Gastrocnemius medialis (tissue), 4 donors: ENCODE measurements at regions not wholly inside any gene's neighbourhood (a gene's known extent, or its start where the extent isn't known, plus 50 kb on each side); places are given as distances from the start of the nearest gene placed in this dataset.

Source experiments
- CTCF ChIP-seq, 5 experiments: fragments of 450-650 bp in 3 of 5; fragments of 200-600 bp in 2 of 5; sonication (generic) in 2 of 5; IDR thresholded peaks in 4 of 5; conservative IDR thresholded peaks in 1 of 5; 1 replicate in 4 of 5; 2 replicates in 1 of 5; pipeline ENCODE4 v1.5.1; 2016 to 2019; ENCODE audit warnings: antibody characterized with exemption in 5 of 5, mild to moderate bottlenecking in 3 of 5, moderate library complexity in 3 of 5
- POLR2A ChIP-seq, 2 donors: fragments of 450-650 bp; IDR thresholded peaks; one replicate each; pipeline ENCODE4 v1.6.1; 2017; ENCODE audit warnings: antibody characterized with exemption in 2 of 2, mild to moderate bottlenecking in 2 of 2, moderate library complexity in 2 of 2

- no peak for TF ChIP-seq CTCF (IDR thresholded peaks at IDR 0.05 in 4 of 5, conservative IDR thresholded peaks at IDR 0.05 in 1 of 5)
- TF ChIP-seq POLR2A (IDR thresholded peaks at IDR 0.05), result no peak
Measured at GRCh38 chr3:95389725-95390313, 1327.0 kb downstream of the NSUN3 start.
